Mesenchymal stem cell (in vitro differentiated cells and primary cell): ENCODE measurements at regions not wholly inside any gene's neighbourhood (a gene's known extent, or its start where the extent isn't known, plus 50 kb on each side); places are given as distances from the start of the nearest gene placed in this dataset.

Experiments
- DNase-seq: peaks from one replicate; pipeline ENCODE4 v3.0.0-alpha.2; 2013
- H2AFZ ChIP-seq: one replicate; pipeline ENCODE4 v1.6.1; 2013; ENCODE audit warnings: low read depth, mild to moderate bottlenecking, control low read depth, inconsistent platforms, low read length, moderate library complexity
- H2AK5ac ChIP-seq: 2 replicates; pipeline ENCODE4 v1.6.1; 2013; ENCODE audit warnings: low read length, moderate library complexity, mild to moderate bottlenecking, inconsistent platforms; ENCODE audit not compliant: severe bottlenecking
- H2BK120ac ChIP-seq: one replicate; pipeline ENCODE4 v1.6.1; 2013; ENCODE audit warnings: low read depth, mild to moderate bottlenecking, inconsistent platforms, low read length, moderate library complexity
- H2BK12ac ChIP-seq, 2 experiments: one replicate each; pipeline ENCODE4 v1.6.1; 2013; ENCODE audit warnings: inconsistent platforms in 2 of 2, low read length in 2 of 2, mild to moderate bottlenecking in 2 of 2, moderate library complexity in 2 of 2, control low read depth in 1 of 2
- H2BK15ac ChIP-seq: one replicate; pipeline ENCODE4 v1.6.1; 2013; ENCODE audit warnings: mild to moderate bottlenecking, low read depth, inconsistent platforms; ENCODE audit not compliant: poor library complexity, severe bottlenecking
- H2BK5ac ChIP-seq: 2 replicates; pipeline ENCODE4 v1.6.1; 2013; ENCODE audit warnings: low read depth, mild to moderate bottlenecking, low read length, control low read depth, inconsistent platforms; ENCODE audit not compliant: poor library complexity, severe bottlenecking
- H3K14ac ChIP-seq, 2 experiments: one replicate each; pipeline ENCODE4 v1.6.1; 2013; ENCODE audit warnings: inconsistent platforms in 2 of 2, low read length in 2 of 2, control low read depth in 1 of 2, mild to moderate bottlenecking in 1 of 2, moderate library complexity in 1 of 2
- H3K18ac ChIP-seq, 2 experiments: one replicate each; pipeline ENCODE4 v1.6.1; 2013; ENCODE audit warnings: inconsistent platforms in 2 of 2, low read length in 2 of 2, control low read depth in 1 of 2, low read depth in 1 of 2, mild to moderate bottlenecking in 1 of 2
- H3K23ac ChIP-seq, 2 experiments: one replicate each; pipeline ENCODE4 v1.6.1; 2013; ENCODE audit warnings: inconsistent platforms in 2 of 2, low read length in 2 of 2, mild to moderate bottlenecking in 2 of 2, moderate library complexity in 2 of 2, control low read depth in 1 of 2
- H3K27ac ChIP-seq: 2 replicates; pipeline ENCODE4 v1.5.1; 2013; ENCODE audit warnings: mild to moderate bottlenecking, moderate library complexity, low read length, control low read depth, inconsistent platforms; ENCODE audit not compliant: poor library complexity, severe bottlenecking
- H3K27me3 ChIP-seq, 2 experiments: 2 replicates each; pipeline versions ENCODE4 v1.6.1 to v1.7.0; 2013; ENCODE audit warnings: low read length in 2 of 2, mild to moderate bottlenecking in 2 of 2, moderate library complexity in 2 of 2, control low read depth in 1 of 2, inconsistent platforms in 1 of 2; ENCODE audit not compliant: control insufficient read depth in 1 of 2, insufficient read depth in 1 of 2
- H3K36me3 ChIP-seq, 2 experiments: 2 replicates each; pipeline versions ENCODE4 v1.6.1 to v1.7.0; 2013; ENCODE audit warnings: low read length in 2 of 2, control low read depth in 1 of 2, inconsistent platforms in 1 of 2, low read depth in 1 of 2, mild to moderate bottlenecking in 1 of 2; ENCODE audit not compliant: insufficient read depth in 2 of 2, control insufficient read depth in 1 of 2
- H3K4ac ChIP-seq, 2 experiments: one replicate each; pipeline ENCODE4 v1.6.1; 2013; ENCODE audit warnings: inconsistent platforms in 2 of 2, low read length in 2 of 2, mild to moderate bottlenecking in 2 of 2, moderate library complexity in 2 of 2, control low read depth in 1 of 2, low read depth in 1 of 2
- H3K4me1 ChIP-seq: 2 replicates; pipeline ENCODE4 v1.6.1; 2013; ENCODE audit warnings: low read depth, low read length, control low read depth; ENCODE audit not compliant: control insufficient read depth, insufficient read depth
- H3K4me2 ChIP-seq: 2 replicates; pipeline ENCODE4 v1.6.1; 2013; ENCODE audit warnings: low read length, mild to moderate bottlenecking, inconsistent platforms; ENCODE audit not compliant: poor library complexity, severe bottlenecking
- H3K4me3 ChIP-seq, 2 experiments: 2 replicates each; pipeline versions ENCODE4 v1.5.1 to v1.7.0; 2013; ENCODE audit warnings: low read length in 2 of 2, mild to moderate bottlenecking in 2 of 2, control low read depth in 1 of 2, low read depth in 1 of 2; ENCODE audit not compliant: insufficient read depth in 1 of 2
- H3K79me1 ChIP-seq: replicated peaks from 2 replicates; pipeline ENCODE4 v1.6.1; 2013; ENCODE audit warnings: mild to moderate bottlenecking, control low read depth, low read length, inconsistent platforms; ENCODE audit not compliant: poor library complexity, severe bottlenecking
- H3K9ac ChIP-seq: 2 replicates; pipeline ENCODE4 v1.7.0; 2013; ENCODE audit warnings: mild to moderate bottlenecking, low read length, moderate library complexity
- H3K9me3 ChIP-seq: 2 replicates; pipeline ENCODE4 v1.7.0; 2013; ENCODE audit warnings: mild to moderate bottlenecking, low read length; ENCODE audit not compliant: control insufficient read depth
- H4K8ac ChIP-seq: one replicate; pipeline ENCODE4 v1.6.1; 2013; ENCODE audit warnings: inconsistent platforms, mild to moderate bottlenecking, low read length, moderate library complexity
- H4K91ac ChIP-seq: one replicate; pipeline ENCODE4 v1.6.1; 2013; ENCODE audit warnings: mild to moderate bottlenecking, low read length, inconsistent platforms
- WGBS: methylation state at CpG from one replicate; pipeline ENCODE4 v1.1.7; 2013; ENCODE audit warnings: mixed read lengths; 5-methylcytosine and 5-hydroxymethylcytosine counted together

DNA sequence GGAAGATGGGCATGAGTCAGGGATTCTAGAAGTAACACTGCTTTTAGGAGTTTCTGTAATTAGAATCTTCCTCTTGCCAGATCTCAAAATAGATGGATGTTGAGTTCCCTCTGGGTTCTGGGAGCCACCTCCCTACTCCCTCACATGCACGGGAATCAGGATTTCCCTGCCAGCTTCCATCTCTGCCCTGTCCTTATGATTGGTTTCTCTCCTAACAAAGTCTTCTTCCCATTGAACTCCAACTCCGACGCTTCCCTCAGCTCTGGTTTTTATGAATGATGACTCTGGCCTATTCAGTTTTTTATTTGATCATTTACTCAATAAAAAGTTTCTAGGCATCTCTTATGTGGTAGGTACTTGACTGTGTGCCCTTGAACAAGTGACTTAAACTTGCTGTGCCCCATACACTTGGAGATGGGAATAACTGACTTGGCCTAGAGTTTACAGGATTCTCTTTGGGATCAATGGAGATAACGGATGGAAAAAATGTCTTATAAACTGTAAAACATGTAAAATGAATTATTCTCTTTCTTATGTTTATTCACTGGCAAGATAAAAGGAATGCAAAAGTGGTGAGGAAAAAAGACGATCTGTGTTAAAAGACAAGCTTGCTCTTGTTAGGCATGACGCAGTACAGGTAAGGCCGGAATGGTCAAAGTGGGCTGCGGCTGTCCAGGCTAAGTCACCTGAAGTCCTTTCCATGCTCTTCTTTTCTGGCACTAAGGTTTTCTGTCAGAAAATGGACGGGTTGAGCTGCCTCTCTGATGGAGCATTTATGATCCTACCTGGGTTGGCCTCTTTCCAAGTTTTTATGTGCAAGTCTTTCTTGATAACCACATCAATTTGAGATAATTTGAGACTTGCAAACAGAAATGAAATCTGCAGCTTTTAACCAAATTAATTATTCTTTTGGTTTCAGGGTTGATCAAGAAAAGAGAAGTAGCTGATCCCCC lies 199.6 kb downstream of the MYCN start:
- Histone ChIP-seq H3K9ac (no peak overlapping the region), H3K4me1 (no peaks in the 10 kb centered on the region), H2BK12ac (no peak overlapping the region), H2BK5ac (no peak overlapping the region), H4K91ac (no peak overlapping the region), H2BK120ac (no peak overlapping the region), H3K27ac (no peak overlapping the region), H2BK15ac (no peak overlapping the region), H3K36me3 (no peaks in the 10 kb centered on the region), H3K79me1 (no peaks in the 10 kb centered on the region), H2AFZ (no peak overlapping the region), H3K18ac (no peak overlapping the region), H3K4me3 (no peak overlapping the region), H4K8ac (no peak overlapping the region), H3K27me3 (no peaks in the 10 kb centered on the region), H3K4ac (no peak overlapping the region), H3K4me2 (no peak overlapping the region), H3K23ac (no peak overlapping the region), H2AK5ac (no peak overlapping the region), H3K14ac (no peak overlapping the region), H3K9me3 (no peaks in the 10 kb centered on the region)
- DNase-seq, result no peak
- 72% methylated on average over 6 of the region's 9 CpGs for WGBS

DNA sequence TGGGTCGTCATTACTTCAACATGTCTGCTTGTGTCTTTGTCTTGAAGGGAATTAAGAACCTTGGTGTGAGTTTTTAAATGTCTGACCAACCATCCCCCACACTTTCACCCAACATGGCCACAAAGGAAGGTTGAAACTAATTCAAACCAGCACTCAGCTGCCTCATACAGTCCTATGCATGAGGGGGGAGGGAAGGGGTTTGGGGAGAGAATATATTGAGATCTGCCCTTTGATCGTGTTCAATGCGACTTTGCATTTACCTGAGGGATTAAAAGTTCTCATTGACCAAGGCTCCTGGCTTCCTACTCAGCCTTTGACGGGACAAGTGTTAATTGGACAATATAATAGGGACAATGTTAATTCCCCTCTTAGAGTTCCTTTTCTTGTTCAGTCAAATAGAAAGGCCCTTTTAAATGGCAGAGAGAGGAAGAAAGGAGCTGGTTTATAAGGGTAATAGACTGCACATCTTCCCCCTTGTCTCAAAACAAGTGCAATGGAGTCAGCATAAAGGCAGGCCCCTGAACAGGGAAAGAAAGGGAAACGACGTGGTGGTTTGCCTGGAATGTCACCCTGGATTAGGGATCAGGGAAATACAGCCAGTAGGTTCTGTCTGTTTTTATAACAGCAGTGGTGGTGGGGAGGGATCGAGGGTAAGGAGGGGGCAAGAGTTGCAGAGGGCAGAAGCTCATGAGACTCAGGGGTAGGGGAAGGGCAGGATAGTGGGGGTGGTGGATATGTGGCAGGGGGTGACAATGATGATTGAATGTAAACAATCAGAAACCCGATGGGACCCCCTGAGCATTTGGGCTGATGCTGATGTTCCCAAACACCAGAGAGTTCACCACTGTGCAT lies 198.7 kb downstream of the MYCN start:
- Histone ChIP-seq H3K4ac (no peak overlapping the region), H3K27me3 (no peaks in the 10 kb centered on the region), H4K8ac (no peak overlapping the region), H3K36me3 (no peaks in the 10 kb centered on the region), H4K91ac (no peak overlapping the region), H3K4me1 (no peaks in the 10 kb centered on the region), H3K23ac (no peak overlapping the region), H3K14ac (no peak overlapping the region), H3K4me3 (no peak overlapping the region), H3K4me2 (no peak overlapping the region), H2BK12ac (no peak overlapping the region), H2BK15ac (no peak overlapping the region), H2AK5ac (no peak overlapping the region), H2BK5ac (no peak overlapping the region), H2AFZ (no peak overlapping the region), H2BK120ac (no peak overlapping the region), H3K9me3 (no peaks in the 10 kb centered on the region), H3K9ac (no peak overlapping the region), H3K18ac (no peak overlapping the region), H3K79me1 (no peaks in the 10 kb centered on the region), H3K27ac (no peak overlapping the region)
- WGBS, result 55% methylated on average over 6 of the region's 8 CpGs
- DNase-seq, result no peak

- WGBS, result 82% methylated on average over 4 of the region's 5 CpGs
Observed at GRCh38 chr2:16137080-16137755, 196.9 kb downstream of the MYCN start.

More at GRCh38 chr2:16137080-16137755, 196.9 kb downstream of the MYCN start:
- H3K23ac ChIP-seq, result no peak overlapping the region
- no peak overlapping the region for H3K9ac ChIP-seq
- H2AK5ac ChIP-seq, result no peak overlapping the region
- no peaks in the 10 kb centered on the region for H3K79me1 ChIP-seq
- no peak overlapping the region for H3K14ac ChIP-seq
- H2AFZ ChIP-seq, result no peak overlapping the region
- H3K9me3 ChIP-seq, result no peaks in the 10 kb centered on the region
- no peak overlapping the region for H2BK15ac ChIP-seq
- no peaks in the 10 kb centered on the region for H3K36me3 ChIP-seq
- H3K4me2 ChIP-seq, result no peak overlapping the region
- no peak for DNase-seq
- no peak overlapping the region for H3K27ac ChIP-seq
- no peak overlapping the region for H3K4ac ChIP-seq
- H2BK12ac ChIP-seq, result no peak overlapping the region
- no peak overlapping the region for H3K4me3 ChIP-seq
- H3K4me1 ChIP-seq, result no peaks in the 10 kb centered on the region
- no peak overlapping the region for H3K18ac ChIP-seq
- no peak overlapping the region for H2BK120ac ChIP-seq
- H4K8ac ChIP-seq, result no peak overlapping the region
- H3K27me3 ChIP-seq, result no peaks in the 10 kb centered on the region
- no peak overlapping the region for H2BK5ac ChIP-seq
- H4K91ac ChIP-seq, result no peak overlapping the region
